ENCODE measurements at regions not wholly inside any gene's neighbourhood (a gene's known extent, or its start where the extent isn't known, plus 50 kb on each side); places are given as distances from the start of the nearest gene placed in this dataset.
A peak's percentile ranks its signal among the peaks of the same experiment; 100 is the strongest.

DNA sequence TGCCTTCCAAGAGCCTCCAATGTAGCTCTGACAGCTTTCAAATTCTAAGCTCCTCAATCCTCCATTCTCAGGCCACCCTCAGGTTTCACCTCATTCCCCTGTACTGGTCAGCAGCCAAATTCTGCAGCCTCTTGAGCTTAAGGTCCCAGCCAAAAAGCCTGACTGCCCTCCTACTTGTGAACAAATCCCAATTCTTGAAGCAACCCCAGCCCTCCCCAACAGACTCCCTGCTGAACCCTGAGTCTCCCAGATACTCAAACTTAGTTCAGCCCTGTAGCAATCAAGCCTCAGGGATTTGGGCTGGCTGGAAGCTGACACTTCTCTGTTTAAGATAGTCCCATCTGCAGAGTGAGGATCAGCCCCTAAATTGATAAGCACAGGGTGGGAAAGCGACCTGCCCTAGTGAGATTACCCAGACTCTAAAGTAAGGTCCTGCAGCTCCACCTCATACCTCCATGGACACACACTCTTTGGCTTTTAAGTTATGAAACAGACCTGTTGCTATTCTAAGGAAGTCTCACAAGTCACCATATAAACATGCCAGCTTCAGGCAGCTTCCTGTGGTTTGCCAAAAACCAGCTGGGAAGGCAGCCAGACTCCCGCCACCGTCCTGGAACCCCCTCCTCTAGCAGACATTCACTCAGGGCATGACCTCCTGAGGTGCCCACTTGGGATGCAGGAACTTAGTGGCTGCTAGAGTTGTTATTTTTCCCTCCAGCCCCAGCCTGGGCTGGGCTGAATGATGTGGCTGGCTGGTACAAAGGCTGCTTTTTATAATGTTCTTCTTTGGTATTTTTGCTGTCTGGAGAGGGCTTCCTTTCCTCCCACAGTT is 82.5 kb upstream of the PICALM start:
- Histone ChIP-seq H3K9me2 (no peaks in the 10 kb centered on the region), H4K20me1 (ENCODE audit: insufficient read depth) (no peaks in the 10 kb centered on the region), H3K4me2 (peak overlapping the region; percentile 63), H3F3A (replicated peaks; ENCODE audit: insufficient read depth) (peaks cover 32% of the 10 kb centered on the region), H3K79me2 (ENCODE audit: insufficient read depth) (no peaks in the 10 kb centered on the region), H3K9me3 (no peaks in the 10 kb centered on the region), H3K9ac (peak overlapping the region; percentile 66), H2AFZ (ENCODE audit: low read depth) (no peak overlapping the region), H3K27me3 (ENCODE audit: insufficient read depth) (no peaks in the 10 kb centered on the region), H3K27ac (ENCODE audit: low read depth in 2 of 2, low read length in 1 of 2) (peak overlapping the region; percentile 50 to 79; a peak in 3 of 4 replicates), H3K4me1 (ENCODE audit: control insufficient read depth in 1 of 2, insufficient read depth in 2 of 2, low read depth in 1 of 2, low read length in 1 of 2) (peaks cover 10 to 17% of the 10 kb centered on the region in 2 experiments; a peak in 3 of 4 replicates), H3K4me3 (ENCODE audit: low read depth in 2 of 2, low read length in 1 of 2) (no peak overlapping the region), H3K36me3 (replicated peaks in 1 of 2; ENCODE audit: control insufficient read depth in 1 of 2, insufficient read depth in 2 of 2, low read length in 1 of 2) (no peaks in the 10 kb centered on the region)
- no peak for DNase-seq
- TF ChIP-seq, protein P1, sequence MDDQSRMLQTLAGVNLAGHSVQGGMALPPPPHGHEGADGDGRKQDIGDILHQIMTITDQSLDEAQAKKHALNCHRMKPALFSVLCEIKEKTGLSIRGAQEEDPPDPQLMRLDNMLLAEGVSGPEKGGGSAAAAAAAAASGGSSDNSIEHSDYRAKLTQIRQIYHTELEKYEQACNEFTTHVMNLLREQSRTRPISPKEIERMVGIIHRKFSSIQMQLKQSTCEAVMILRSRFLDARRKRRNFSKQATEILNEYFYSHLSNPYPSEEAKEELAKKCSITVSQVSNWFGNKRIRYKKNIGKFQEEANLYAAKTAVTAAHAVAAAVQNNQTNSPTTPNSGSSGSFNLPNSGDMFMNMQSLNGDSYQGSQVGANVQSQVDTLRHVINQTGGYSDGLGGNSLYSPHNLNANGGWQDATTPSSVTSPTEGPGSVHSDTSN (IDR thresholded peaks at IDR 0.05), result peak; percentile 56
- TF ChIP-seq, protein P2, sequence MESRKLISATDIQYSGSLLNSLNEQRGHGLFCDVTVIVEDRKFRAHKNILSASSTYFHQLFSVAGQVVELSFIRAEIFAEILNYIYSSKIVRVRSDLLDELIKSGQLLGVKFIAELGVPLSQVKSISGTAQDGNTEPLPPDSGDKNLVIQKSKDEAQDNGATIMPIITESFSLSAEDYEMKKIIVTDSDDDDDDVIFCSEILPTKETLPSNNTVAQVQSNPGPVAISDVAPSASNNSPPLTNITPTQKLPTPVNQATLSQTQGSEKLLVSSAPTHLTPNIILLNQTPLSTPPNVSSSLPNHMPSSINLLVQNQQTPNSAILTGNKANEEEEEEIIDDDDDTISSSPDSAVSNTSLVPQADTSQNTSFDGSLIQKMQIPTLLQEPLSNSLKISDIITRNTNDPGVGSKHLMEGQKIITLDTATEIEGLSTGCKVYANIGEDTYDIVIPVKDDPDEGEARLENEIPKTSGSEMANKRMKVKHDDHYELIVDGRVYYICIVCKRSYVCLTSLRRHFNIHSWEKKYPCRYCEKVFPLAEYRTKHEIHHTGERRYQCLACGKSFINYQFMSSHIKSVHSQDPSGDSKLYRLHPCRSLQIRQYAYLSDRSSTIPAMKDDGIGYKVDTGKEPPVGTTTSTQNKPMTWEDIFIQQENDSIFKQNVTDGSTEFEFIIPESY (IDR thresholded peaks at IDR 0.05; ENCODE audit: borderline replicate concordance, low read depth), result 0 out of 2 replicates have a peak, but pooled peaks have one; percentile 29
- TF ChIP-seq TCF12 (IDR thresholded peaks at IDR 0.05) (peak; percentile 80), FOXJ3 (CRISPR knock-in tag; IDR thresholded peaks at IDR 0.05) (no peak), SIN3A (IDR thresholded peaks at IDR 0.05; ENCODE audit: borderline replicate concordance, low read depth, low read length) (no peak; the same call in 1 of the 2 replicates), SMC3 (IDR thresholded peaks at IDR 0.05; ENCODE audit: low read depth, low read length) (no peak), RXRA (IDR thresholded peaks at IDR 0.05; ENCODE audit: borderline replicate concordance, low read depth) (peak; percentile 93), JUND (IDR thresholded peaks at IDR 0.05) (0 out of 2 replicates have a peak, but pooled peaks have one; percentile 35), NFIC (IDR thresholded peaks at IDR 0.05; ENCODE audit: borderline replicate concordance) (peak; percentile 91), FOSL2 (IDR thresholded peaks at IDR 0.05; ENCODE audit: borderline replicate concordance, low read depth) (peak; percentile 16; the same call in 1 of the 2 replicates), EP300 (IDR thresholded peaks at IDR 0.05; ENCODE audit: borderline replicate concordance in 1 of 2, low read depth in 1 of 2, low read length in 1 of 2) (peak in 1 of 2 experiments; percentile 75; a peak in 1 of 4 replicates), GABPA (IDR thresholded peaks at IDR 0.05; ENCODE audit: low read depth) (no peak), TEAD4 (IDR thresholded peaks at IDR 0.05; ENCODE audit: borderline replicate concordance, insufficient read depth) (no peak), POLR2AphosphoS5 (IDR thresholded peaks at IDR 0.05; ENCODE audit: low read depth, low read length) (no peak; the same call in 1 of the 2 replicates), RFX5 (IDR thresholded peaks at IDR 0.05; ENCODE audit: low read length) (no peak)
- TF ChIP-seq, protein P3, sequence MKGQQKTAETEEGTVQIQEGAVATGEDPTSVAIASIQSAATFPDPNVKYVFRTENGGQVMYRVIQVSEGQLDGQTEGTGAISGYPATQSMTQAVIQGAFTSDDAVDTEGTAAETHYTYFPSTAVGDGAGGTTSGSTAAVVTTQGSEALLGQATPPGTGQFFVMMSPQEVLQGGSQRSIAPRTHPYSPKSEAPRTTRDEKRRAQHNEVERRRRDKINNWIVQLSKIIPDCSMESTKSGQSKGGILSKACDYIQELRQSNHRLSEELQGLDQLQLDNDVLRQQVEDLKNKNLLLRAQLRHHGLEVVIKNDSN (IDR thresholded peaks at IDR 0.05; ENCODE audit: borderline replicate concordance, low read depth), result no peak
- TF ChIP-seq, protein P4, sequence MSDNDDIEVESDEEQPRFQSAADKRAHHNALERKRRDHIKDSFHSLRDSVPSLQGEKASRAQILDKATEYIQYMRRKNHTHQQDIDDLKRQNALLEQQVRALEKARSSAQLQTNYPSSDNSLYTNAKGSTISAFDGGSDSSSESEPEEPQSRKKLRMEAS (IDR thresholded peaks at IDR 0.05; ENCODE audit: low read depth), result peak; percentile 21; the same call in 1 of the 2 replicates
- TF ChIP-seq, protein P5, sequence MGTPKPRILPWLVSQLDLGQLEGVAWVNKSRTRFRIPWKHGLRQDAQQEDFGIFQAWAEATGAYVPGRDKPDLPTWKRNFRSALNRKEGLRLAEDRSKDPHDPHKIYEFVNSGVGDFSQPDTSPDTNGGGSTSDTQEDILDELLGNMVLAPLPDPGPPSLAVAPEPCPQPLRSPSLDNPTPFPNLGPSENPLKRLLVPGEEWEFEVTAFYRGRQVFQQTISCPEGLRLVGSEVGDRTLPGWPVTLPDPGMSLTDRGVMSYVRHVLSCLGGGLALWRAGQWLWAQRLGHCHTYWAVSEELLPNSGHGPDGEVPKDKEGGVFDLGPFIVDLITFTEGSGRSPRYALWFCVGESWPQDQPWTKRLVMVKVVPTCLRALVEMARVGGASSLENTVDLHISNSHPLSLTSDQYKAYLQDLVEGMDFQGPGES (IDR thresholded peaks at IDR 0.05; ENCODE audit: low read depth, low read length), result no peak
- WGBS (ENCODE audit: low lambda C conversion rate), result 21% methylated on average over 3 of the region's 3 CpGs
- ChIA-PET POLR2A (interaction anchor here (0.6 kb wide), 1 partner anchor 103 kb away, joined by 3 read pairs; no protein-coding TSS in a partner anchor), CTCF (interaction anchor here (0.6 to 0.9 kb wide), 2 partner anchors 38 to 109 kb away, joined by 3 to 4 read pairs; no protein-coding TSS in a partner anchor)

All from SK-N-SH (cell line).